Esophagus muscularis mucosa (tissue), 3 donors: ENCODE measurements at regions not wholly inside any gene's neighbourhood (a gene's known extent, or its start where the extent isn't known, plus 50 kb on each side); places are given as distances from the start of the nearest gene placed in this dataset.

Experiments used
- POLR2A ChIP-seq: fragments of 450-650 bp; IDR thresholded peaks from one replicate; pipeline ENCODE4 v1.6.1; 2017; ENCODE audit warnings: antibody characterized with exemption, moderate library complexity, mild to moderate bottlenecking, low read depth
- TF ChIP-seq, protein P1 (sequence below), 3 experiments: fragments of 200-600 bp in 2 of 3; fragments of 450-650 bp in 1 of 3; sonication (generic) in 2 of 3; IDR thresholded peaks; one replicate each; pipeline ENCODE4 v1.5.1; 2017 to 2019; ENCODE audit warnings: antibody characterized with exemption in 3 of 3, mild to moderate bottlenecking in 2 of 3, moderate library complexity in 1 of 3

GRCh38 chr1:86798608-86799291 is 94.4 kb downstream of the SH3GLB1 start:
- no peak for TF ChIP-seq POLR2A
- TF ChIP-seq, protein P1, sequence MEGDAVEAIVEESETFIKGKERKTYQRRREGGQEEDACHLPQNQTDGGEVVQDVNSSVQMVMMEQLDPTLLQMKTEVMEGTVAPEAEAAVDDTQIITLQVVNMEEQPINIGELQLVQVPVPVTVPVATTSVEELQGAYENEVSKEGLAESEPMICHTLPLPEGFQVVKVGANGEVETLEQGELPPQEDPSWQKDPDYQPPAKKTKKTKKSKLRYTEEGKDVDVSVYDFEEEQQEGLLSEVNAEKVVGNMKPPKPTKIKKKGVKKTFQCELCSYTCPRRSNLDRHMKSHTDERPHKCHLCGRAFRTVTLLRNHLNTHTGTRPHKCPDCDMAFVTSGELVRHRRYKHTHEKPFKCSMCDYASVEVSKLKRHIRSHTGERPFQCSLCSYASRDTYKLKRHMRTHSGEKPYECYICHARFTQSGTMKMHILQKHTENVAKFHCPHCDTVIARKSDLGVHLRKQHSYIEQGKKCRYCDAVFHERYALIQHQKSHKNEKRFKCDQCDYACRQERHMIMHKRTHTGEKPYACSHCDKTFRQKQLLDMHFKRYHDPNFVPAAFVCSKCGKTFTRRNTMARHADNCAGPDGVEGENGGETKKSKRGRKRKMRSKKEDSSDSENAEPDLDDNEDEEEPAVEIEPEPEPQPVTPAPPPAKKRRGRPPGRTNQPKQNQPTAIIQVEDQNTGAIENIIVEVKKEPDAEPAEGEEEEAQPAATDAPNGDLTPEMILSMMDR (IDR thresholded peaks at IDR 0.05), result no peak
